ENCODE measurements at regions not wholly inside any gene's neighbourhood (a gene's known extent, or its start where the extent isn't known, plus 50 kb on each side); places are given as distances from the start of the nearest gene placed in this dataset.

DNA sequence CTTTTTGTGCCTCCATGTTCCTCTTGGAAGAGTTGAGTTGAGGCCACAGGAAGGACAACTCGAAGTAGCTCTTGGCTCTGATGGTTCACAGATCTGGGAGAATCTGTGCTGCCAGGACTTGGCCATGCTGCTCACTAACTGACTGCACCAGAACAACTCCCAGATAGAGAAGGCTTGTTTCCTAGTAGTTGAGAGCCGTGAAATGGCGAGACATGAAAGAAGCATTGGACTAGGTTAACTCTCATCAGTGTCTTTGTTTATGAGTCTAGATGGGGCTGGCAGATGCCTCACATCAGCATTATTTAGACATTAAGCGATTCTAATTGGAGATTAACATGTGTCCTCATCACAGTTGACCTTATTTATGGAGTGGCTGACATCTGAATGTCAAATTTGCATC lies 92.9 kb upstream of the AGBL1 start:
- Histone ChIP-seq H3K9me3 (replicated peaks) (peaks cover 9% of the 10 kb centered on the region), H3K27ac (replicated peaks) (no peak overlapping the region), H3K4me1 (no peaks in the 10 kb centered on the region), H3K27me3 (ENCODE audit: low read depth) (peaks cover 16% of the 10 kb centered on the region), H3K36me3 (no peaks in the 10 kb centered on the region), H3K4me3 (no peak overlapping the region)
- TF ChIP-seq, protein P1, sequence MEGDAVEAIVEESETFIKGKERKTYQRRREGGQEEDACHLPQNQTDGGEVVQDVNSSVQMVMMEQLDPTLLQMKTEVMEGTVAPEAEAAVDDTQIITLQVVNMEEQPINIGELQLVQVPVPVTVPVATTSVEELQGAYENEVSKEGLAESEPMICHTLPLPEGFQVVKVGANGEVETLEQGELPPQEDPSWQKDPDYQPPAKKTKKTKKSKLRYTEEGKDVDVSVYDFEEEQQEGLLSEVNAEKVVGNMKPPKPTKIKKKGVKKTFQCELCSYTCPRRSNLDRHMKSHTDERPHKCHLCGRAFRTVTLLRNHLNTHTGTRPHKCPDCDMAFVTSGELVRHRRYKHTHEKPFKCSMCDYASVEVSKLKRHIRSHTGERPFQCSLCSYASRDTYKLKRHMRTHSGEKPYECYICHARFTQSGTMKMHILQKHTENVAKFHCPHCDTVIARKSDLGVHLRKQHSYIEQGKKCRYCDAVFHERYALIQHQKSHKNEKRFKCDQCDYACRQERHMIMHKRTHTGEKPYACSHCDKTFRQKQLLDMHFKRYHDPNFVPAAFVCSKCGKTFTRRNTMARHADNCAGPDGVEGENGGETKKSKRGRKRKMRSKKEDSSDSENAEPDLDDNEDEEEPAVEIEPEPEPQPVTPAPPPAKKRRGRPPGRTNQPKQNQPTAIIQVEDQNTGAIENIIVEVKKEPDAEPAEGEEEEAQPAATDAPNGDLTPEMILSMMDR (IDR thresholded peaks at IDR 0.05; ENCODE audit: borderline replicate concordance), result no peak
- no peak for DNase-seq
- intact Hi-C loops (cut with micrococcal nuclease), result no loop called here

DNA sequence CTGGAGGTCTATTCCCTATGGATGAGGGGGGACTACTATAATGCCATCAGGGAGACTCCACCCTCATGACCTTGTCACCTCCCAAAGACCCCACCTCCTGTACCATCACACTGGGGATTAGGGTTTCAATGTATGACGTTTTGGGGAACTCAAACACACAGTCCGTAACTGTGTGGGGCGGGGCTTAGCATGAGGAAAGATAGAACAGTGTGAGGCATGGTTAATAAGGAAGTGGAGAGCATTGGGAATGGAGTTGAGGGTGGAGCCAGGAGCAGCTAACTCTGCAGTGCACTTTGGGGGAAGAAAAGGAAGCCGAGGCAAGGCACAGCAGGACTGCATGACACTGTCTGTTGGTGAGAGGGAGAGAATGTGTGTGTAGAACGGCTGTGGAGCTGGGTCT lies 90.9 kb upstream of the AGBL1 start:
- Histone ChIP-seq H3K27ac (replicated peaks) (no peak overlapping the region), H3K9me3 (replicated peaks) (no peaks in the 10 kb centered on the region), H3K4me1 (no peaks in the 10 kb centered on the region), H3K36me3 (no peaks in the 10 kb centered on the region), H3K27me3 (ENCODE audit: low read depth) (peaks cover 12% of the 10 kb centered on the region), H3K4me3 (no peak overlapping the region)
- no peak for DNase-seq
- intact Hi-C loops (cut with micrococcal nuclease), result no loop called here
- TF ChIP-seq, protein P1 (IDR thresholded peaks at IDR 0.05; ENCODE audit: borderline replicate concordance), result no peak

DNA sequence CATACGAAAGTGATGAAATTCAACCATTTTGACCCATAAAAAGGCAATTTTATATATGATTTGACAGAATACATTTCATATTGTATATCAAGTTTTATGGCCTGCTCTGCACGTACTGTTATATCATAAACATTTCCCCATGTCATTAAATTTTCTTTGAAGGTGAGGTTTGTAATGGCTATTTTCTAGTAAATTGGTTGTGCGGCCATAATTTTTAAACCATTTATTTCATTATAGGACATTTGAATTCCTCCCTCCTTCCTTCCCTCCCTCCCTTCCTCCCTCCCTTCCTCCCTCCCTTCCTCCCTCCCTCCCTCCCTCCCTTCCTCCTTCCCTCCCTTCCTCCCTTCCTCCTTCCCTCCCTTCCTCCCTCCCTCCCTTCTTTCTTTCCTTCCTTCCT lies 87.4 kb upstream of the AGBL1 start:
- Histone ChIP-seq H3K36me3 (no peaks in the 10 kb centered on the region), H3K27me3 (ENCODE audit: low read depth) (peaks cover 23% of the 10 kb centered on the region), H3K9me3 (replicated peaks) (peaks cover 5% of the 10 kb centered on the region), H3K4me3 (no peak overlapping the region), H3K27ac (replicated peaks) (no peak overlapping the region), H3K4me1 (no peaks in the 10 kb centered on the region)
- TF ChIP-seq, protein P1 (IDR thresholded peaks at IDR 0.05; ENCODE audit: borderline replicate concordance), result no peak
- intact Hi-C loops (cut with micrococcal nuclease), result no loop called here
- no peak for DNase-seq

DNA sequence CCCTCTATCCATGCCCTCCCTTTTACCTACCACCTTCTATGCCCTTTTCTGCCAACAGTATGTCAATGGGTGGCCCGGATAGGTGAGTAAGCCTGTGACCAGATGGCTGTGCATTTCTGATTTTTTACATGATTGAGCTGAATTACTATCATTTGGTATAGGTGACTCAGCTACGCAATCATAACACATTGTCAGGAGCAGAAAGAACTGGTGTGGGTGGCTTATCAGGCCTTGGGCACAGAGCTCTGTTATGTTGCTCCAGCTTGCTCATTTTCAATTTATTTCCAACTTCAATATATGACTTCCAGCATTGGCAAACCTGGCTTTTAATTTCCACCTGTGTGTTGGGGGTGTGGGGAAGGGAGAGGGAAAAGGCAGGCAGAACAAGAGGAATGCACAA lies 86.6 kb upstream of the AGBL1 start:
- Histone ChIP-seq H3K27ac (replicated peaks) (no peak overlapping the region), H3K4me1 (no peaks in the 10 kb centered on the region), H3K4me3 (no peak overlapping the region), H3K27me3 (ENCODE audit: low read depth) (peaks cover 23% of the 10 kb centered on the region), H3K36me3 (no peaks in the 10 kb centered on the region), H3K9me3 (replicated peaks) (peaks cover 5% of the 10 kb centered on the region)
- DNase-seq, result no peak
- intact Hi-C loops (cut with micrococcal nuclease), result no loop called here
- TF ChIP-seq, protein P1 (IDR thresholded peaks at IDR 0.05; ENCODE audit: borderline replicate concordance), result no peak

DNA sequence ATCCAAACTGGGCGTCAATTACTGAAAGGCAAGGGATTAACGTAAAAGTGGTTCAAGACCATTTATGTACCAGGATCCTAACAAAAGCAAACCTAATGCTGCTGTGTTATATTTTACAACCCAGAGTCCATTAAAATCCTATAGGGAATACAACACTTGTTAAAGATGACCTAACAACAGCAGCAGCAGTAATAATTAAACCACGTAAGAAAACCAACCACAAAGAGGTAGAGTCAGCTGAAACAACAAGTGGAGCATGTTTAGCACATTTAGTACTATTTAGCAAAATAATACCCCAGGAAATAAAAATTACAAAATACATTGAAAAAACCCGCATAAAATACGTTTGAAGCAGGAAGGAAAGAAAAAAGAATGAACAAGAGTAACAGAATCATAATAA lies 82.1 kb upstream of the AGBL1 start:
- Histone ChIP-seq H3K9me3 (replicated peaks) (peaks cover 5% of the 10 kb centered on the region), H3K36me3 (no peaks in the 10 kb centered on the region), H3K4me1 (no peaks in the 10 kb centered on the region), H3K27me3 (ENCODE audit: low read depth) (peaks cover 34% of the 10 kb centered on the region), H3K27ac (replicated peaks) (no peak overlapping the region), H3K4me3 (no peak overlapping the region)
- intact Hi-C loops (cut with micrococcal nuclease), result no loop called here
- DNase-seq, result no peak
- TF ChIP-seq, protein P1 (IDR thresholded peaks at IDR 0.05; ENCODE audit: borderline replicate concordance), result no peak

DNA sequence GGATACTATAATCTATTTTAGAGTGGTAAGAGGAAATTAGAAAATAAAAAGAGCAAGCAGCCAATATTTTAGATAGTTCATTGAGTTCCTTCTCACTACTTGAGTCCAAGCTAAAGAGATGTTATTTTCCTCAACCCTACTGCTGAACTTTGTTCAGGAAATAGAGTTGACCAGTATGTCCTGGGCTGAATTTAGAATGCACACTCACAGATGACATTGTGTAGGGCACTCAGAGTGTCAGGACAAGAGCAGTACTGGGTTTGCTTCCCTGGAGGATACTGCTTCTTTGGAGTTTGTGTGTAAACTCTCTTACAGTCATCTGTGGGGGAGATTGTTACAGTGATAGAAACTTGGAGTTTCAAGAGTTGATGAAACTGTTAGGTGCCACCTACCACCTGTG lies 80.0 kb upstream of the AGBL1 start:
- Histone ChIP-seq H3K9me3 (replicated peaks) (peaks cover 2% of the 10 kb centered on the region), H3K36me3 (no peaks in the 10 kb centered on the region), H3K4me1 (no peaks in the 10 kb centered on the region), H3K27ac (replicated peaks) (no peak overlapping the region), H3K4me3 (no peak overlapping the region), H3K27me3 (ENCODE audit: low read depth) (peaks cover 46% of the 10 kb centered on the region)
- intact Hi-C loops (cut with micrococcal nuclease), result no loop called here
- TF ChIP-seq, protein P1 (IDR thresholded peaks at IDR 0.05; ENCODE audit: borderline replicate concordance), result no peak
- no peak for DNase-seq
